ENCODE measurements at regions not wholly inside any gene's neighbourhood (a gene's known extent, or its start where the extent isn't known, plus 50 kb on each side); places are given as distances from the start of the nearest gene placed in this dataset.
"Not testable (repeated sequence)": the region's sequence is repeated elsewhere in the genome, so short reads cannot be mapped to it uniquely, and the experiment has no call there.

DNA sequence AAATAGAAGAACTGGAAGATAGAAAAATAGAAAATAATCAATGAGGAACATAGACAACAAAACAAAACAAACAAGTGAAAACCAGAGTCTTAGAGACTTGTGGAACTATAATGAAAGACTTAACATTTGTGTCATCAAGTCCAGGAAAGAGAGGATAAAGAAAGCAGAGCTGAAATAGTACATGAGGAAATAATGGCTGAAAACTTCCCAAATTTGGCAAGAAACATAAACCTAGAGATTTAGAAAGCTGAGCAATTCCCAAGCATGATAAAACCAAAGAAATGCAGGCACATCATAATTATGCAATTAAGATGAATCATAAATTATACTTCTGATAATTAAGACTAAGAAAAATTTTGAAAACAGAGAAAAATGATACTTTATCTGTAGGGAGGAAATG is 614.5 kb downstream of the ETS1 start:
- no peaks in the 10 kb centered on the region for H3K9me3 ChIP-seq (ENCODE audit: control insufficient read depth in 2 of 2, insufficient read depth in 1 of 2, low read depth in 1 of 2, low read length in 1 of 2)
- H3K4me3 ChIP-seq (ENCODE audit: low read depth in 1 of 2, low read length in 2 of 2), result no peak overlapping the region
- H3K27me3 ChIP-seq (ENCODE audit: control insufficient read depth in 1 of 2, insufficient read depth in 2 of 2, low read length in 2 of 2), result no peaks in the 10 kb centered on the region
- no peaks in the 10 kb centered on the region for H3K4me1 ChIP-seq (ENCODE audit: control insufficient read depth in 2 of 2, insufficient read depth in 2 of 2, low read length in 1 of 2)
- H3K27ac ChIP-seq (ENCODE audit: low read depth in 2 of 2, low read length in 1 of 2), result no peak overlapping the region
- H3K36me3 ChIP-seq (ENCODE audit: control insufficient read depth in 2 of 2, insufficient read depth in 2 of 2, low read length in 1 of 2), result no peaks in the 10 kb centered on the region

- Histone ChIP-seq H3K4me1 (ENCODE audit: control insufficient read depth in 2 of 2, insufficient read depth in 2 of 2, low read length in 1 of 2) (no peaks in the 10 kb centered on the region), H3K9me3 (ENCODE audit: control insufficient read depth in 2 of 2, insufficient read depth in 1 of 2, low read depth in 1 of 2, low read length in 1 of 2) (no peaks in the 10 kb centered on the region), H3K27me3 (ENCODE audit: control insufficient read depth in 1 of 2, insufficient read depth in 2 of 2, low read length in 2 of 2) (no peaks in the 10 kb centered on the region), H3K4me3 (ENCODE audit: low read depth in 1 of 2, low read length in 2 of 2) (no peak overlapping the region), H3K36me3 (ENCODE audit: control insufficient read depth in 2 of 2, insufficient read depth in 2 of 2, low read length in 1 of 2) (no peaks in the 10 kb centered on the region), H3K27ac (ENCODE audit: low read depth in 2 of 2, low read length in 1 of 2) (no peak overlapping the region)
- 88% methylated on average over 5 of the region's 5 CpGs for WGBS, 2 donors
Measured at GRCh38 chr11:127971448-127971847, 615.9 kb downstream of the ETS1 start.

GRCh38 chr11:127966821-127967220 is 620.5 kb downstream of the ETS1 start:
- Histone ChIP-seq H3K9me3 (ENCODE audit: control insufficient read depth in 2 of 2, insufficient read depth in 1 of 2, low read depth in 1 of 2, low read length in 1 of 2) (no peaks in the 10 kb centered on the region), H3K36me3 (ENCODE audit: control insufficient read depth in 2 of 2, insufficient read depth in 2 of 2, low read length in 1 of 2) (no peaks in the 10 kb centered on the region), H3K27me3 (ENCODE audit: control insufficient read depth in 1 of 2, insufficient read depth in 2 of 2, low read length in 2 of 2) (no peaks in the 10 kb centered on the region), H3K27ac (ENCODE audit: low read depth in 2 of 2, low read length in 1 of 2) (no peak overlapping the region), H3K4me3 (ENCODE audit: low read depth in 1 of 2, low read length in 2 of 2) (no peak overlapping the region), H3K4me1 (ENCODE audit: control insufficient read depth in 2 of 2, insufficient read depth in 2 of 2, low read length in 1 of 2) (no peaks in the 10 kb centered on the region)
- 81 to 82% methylated on average over 1 of the region's 1 CpG for WGBS, 2 donors

DNA sequence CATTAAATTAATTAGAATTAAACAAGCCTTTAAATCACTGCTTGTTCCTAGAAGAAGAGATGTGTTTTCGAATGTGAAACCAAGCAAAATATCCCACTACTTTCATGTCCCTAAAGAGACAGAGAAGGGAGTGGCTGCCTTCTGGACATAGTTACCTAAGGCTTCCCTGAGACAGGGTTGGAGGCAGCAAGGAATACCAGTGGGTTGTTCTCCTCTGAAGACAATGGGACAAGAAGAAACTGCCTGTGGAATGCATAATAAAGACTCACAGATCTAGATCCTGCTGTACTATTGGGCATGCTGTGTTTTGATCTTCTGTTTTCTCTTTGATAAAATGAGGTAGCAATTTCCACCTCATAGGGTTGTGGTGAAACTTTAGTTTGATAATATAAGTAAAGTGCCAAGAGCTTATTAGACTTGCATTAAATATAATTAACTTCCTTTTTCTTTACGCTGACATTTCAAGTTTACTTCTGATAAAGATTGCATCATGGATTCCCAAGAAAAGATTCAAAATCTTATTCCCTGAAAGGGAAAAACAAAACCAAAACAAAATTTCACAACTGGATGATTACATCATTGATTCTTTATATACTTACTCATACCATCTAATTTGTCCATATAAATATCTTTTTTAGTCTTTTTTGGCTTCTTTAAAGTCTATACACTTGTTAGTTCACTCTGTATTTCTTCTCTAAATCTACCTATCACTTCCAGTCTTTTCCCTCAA is 621.3 kb downstream of the ETS1 start:
- 65 to 74% methylated on average over 2 of the region's 2 CpGs for WGBS, 2 donors
- Histone ChIP-seq H3K4me1 (ENCODE audit: control insufficient read depth in 2 of 2, insufficient read depth in 2 of 2, low read length in 1 of 2) (no peaks in the 10 kb centered on the region), H3K27ac (ENCODE audit: low read depth in 2 of 2, low read length in 1 of 2) (no peak overlapping the region), H3K9me3 (ENCODE audit: control insufficient read depth in 2 of 2, insufficient read depth in 1 of 2, low read depth in 1 of 2, low read length in 1 of 2) (no peaks in the 10 kb centered on the region), H3K36me3 (ENCODE audit: control insufficient read depth in 2 of 2, insufficient read depth in 2 of 2, low read length in 1 of 2) (no peaks in the 10 kb centered on the region), H3K4me3 (ENCODE audit: low read depth in 1 of 2, low read length in 2 of 2) (no peak overlapping the region), H3K27me3 (ENCODE audit: control insufficient read depth in 1 of 2, insufficient read depth in 2 of 2, low read length in 2 of 2) (no peaks in the 10 kb centered on the region)

GRCh38 chr11:127962416-127962815 is 624.9 kb downstream of the ETS1 start:
- Histone ChIP-seq H3K27ac (ENCODE audit: low read depth in 2 of 2, low read length in 1 of 2) (no peak overlapping the region), H3K9me3 (ENCODE audit: control insufficient read depth in 2 of 2, insufficient read depth in 1 of 2, low read depth in 1 of 2, low read length in 1 of 2) (no peaks in the 10 kb centered on the region), H3K4me3 (ENCODE audit: low read depth in 1 of 2, low read length in 2 of 2) (no peak overlapping the region), H3K36me3 (ENCODE audit: control insufficient read depth in 2 of 2, insufficient read depth in 2 of 2, low read length in 1 of 2) (no peaks in the 10 kb centered on the region), H3K4me1 (ENCODE audit: control insufficient read depth in 2 of 2, insufficient read depth in 2 of 2, low read length in 1 of 2) (no peaks in the 10 kb centered on the region), H3K27me3 (ENCODE audit: control insufficient read depth in 1 of 2, insufficient read depth in 2 of 2, low read length in 2 of 2) (no peaks in the 10 kb centered on the region)
- 91 to 95% methylated on average over 1 of the region's 1 CpG for WGBS, 2 donors

DNA sequence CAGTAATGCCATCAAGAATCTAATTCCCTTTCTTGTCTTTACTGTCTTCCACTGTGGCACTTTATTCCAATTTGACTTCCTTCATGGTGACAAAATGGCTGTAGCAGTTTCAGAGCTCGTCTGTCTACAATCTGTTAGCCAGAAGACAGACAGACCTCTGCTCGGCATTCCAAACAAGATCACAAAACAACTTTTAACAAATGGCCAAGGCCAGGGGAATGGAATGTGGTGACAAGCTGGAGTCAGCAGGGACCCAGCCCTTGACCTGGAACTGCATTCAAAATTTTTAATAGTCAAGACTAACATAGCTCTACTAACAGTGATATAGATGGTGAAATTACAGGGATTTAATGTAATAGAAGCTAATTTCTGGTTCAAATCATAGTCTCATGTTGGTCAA is 637.2 kb downstream of the ETS1 start:
- Histone ChIP-seq H3K27me3 (ENCODE audit: control insufficient read depth in 1 of 2, insufficient read depth in 2 of 2, low read length in 2 of 2) (no peaks in the 10 kb centered on the region), H3K27ac (ENCODE audit: low read depth in 2 of 2, low read length in 1 of 2) (no peak overlapping the region), H3K4me1 (ENCODE audit: control insufficient read depth in 2 of 2, insufficient read depth in 2 of 2, low read length in 1 of 2) (no peaks in the 10 kb centered on the region), H3K9me3 (ENCODE audit: control insufficient read depth in 2 of 2, insufficient read depth in 1 of 2, low read depth in 1 of 2, low read length in 1 of 2) (peaks cover 0 to 2% of the 10 kb centered on the region in 2 donors), H3K36me3 (ENCODE audit: control insufficient read depth in 2 of 2, insufficient read depth in 2 of 2, low read length in 1 of 2) (no peaks in the 10 kb centered on the region), H3K4me3 (ENCODE audit: low read depth in 1 of 2, low read length in 2 of 2) (no peak overlapping the region)
- 45 to 61% methylated on average over 2 of the region's 2 CpGs for WGBS, 2 donors

DNA sequence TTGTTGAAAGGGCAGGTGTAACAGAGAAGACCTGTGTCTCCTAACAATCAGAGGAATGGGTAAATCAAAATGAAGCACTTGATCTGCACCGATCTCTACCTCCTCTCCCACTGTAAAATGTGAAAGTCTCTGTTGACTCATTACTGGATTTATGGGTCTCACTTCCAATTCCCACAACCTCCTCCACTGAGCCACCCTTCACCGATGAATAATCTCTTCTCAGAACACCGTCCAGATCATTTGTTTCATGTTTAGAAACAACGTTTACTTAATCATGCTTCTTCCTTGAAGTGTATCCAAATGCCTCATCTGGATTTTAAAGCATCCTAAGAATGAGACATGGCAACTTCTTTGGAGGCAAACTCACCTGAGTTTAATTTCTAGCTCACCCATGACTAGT is 643.6 kb downstream of the ETS1 start:
- Histone ChIP-seq H3K27ac (ENCODE audit: low read depth in 2 of 2, low read length in 1 of 2) (no peak overlapping the region), H3K9me3 (ENCODE audit: control insufficient read depth in 2 of 2, insufficient read depth in 1 of 2, low read depth in 1 of 2, low read length in 1 of 2) (peaks cover 0 to 2% of the 10 kb centered on the region in 2 donors), H3K36me3 (ENCODE audit: control insufficient read depth in 2 of 2, insufficient read depth in 2 of 2, low read length in 1 of 2) (no peaks in the 10 kb centered on the region), H3K27me3 (ENCODE audit: control insufficient read depth in 1 of 2, insufficient read depth in 2 of 2, low read length in 2 of 2) (no peaks in the 10 kb centered on the region), H3K4me1 (ENCODE audit: control insufficient read depth in 2 of 2, insufficient read depth in 2 of 2, low read length in 1 of 2) (no peaks in the 10 kb centered on the region), H3K4me3 (ENCODE audit: low read depth in 1 of 2, low read length in 2 of 2) (no peak overlapping the region)
- WGBS, 2 donors, result 38 to 44% methylated on average over 4 of the region's 4 CpGs

DNA sequence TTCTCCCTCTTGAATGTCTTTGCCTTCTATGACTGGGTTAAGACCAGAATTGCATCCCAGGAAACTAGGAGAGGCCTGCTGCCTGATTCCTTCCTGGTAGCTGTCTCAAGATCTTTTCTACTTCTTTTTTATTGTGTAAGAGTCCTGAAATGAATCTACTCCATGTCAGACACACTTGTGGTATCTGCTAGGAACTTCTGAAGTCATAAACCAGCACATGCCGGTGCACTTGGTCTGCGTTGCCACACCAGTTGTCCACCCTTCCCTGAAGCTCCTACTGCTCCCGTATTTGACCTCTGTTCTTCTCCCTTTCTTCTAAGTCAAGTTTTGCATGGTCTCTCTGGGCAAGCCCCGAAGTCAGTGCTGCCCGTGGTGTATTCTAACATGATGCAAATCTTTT is 644.2 kb downstream of the ETS1 start:
- 81 to 88% methylated on average over 5 of the region's 5 CpGs for WGBS, 2 donors
- peaks cover 0 to 2% of the 10 kb centered on the region in 2 donors for H3K9me3 ChIP-seq (ENCODE audit: control insufficient read depth in 2 of 2, insufficient read depth in 1 of 2, low read depth in 1 of 2, low read length in 1 of 2)

DNA sequence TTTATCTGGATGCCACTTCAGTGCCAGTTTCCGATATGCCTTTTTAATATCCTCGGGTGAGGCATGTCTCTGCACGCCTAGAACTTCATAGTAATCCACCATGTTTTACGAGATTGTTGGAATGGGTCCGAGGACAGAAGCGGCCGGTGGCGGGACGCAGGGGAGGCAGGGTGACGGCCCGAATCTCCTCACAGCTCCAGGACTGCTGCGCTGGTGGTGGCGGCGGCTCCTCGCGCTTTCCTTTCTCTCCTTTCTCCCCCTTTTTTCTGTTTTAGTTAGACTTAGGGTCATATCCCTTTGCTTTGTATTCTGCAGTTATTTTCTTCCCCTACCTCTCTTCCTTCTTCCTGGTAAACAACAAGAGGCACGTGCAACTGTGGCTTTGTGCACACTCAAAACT is 645.8 kb downstream of the ETS1 start:
- not testable (repeated sequence) for H3K4me3 ChIP-seq (ENCODE audit: low read depth in 1 of 2, low read length in 2 of 2); H3K9me3 ChIP-seq (ENCODE audit: control insufficient read depth in 2 of 2, insufficient read depth in 1 of 2, low read depth in 1 of 2, low read length in 1 of 2); H3K36me3 ChIP-seq (ENCODE audit: control insufficient read depth in 2 of 2, insufficient read depth in 2 of 2, low read length in 1 of 2); H3K27me3 ChIP-seq (ENCODE audit: control insufficient read depth in 1 of 2, insufficient read depth in 2 of 2, low read length in 2 of 2); H3K4me1 ChIP-seq (ENCODE audit: control insufficient read depth in 2 of 2, insufficient read depth in 2 of 2, low read length in 1 of 2); H3K27ac ChIP-seq (ENCODE audit: low read depth in 2 of 2, low read length in 1 of 2)
- 92% methylated on average over 17 of the region's 17 CpGs for WGBS, 2 donors

More for the DNA sequence above, 644.2 kb downstream of the ETS1 start:
- H3K4me3 ChIP-seq (ENCODE audit: low read depth in 1 of 2, low read length in 2 of 2), result no peak overlapping the region
- no peaks in the 10 kb centered on the region for H3K4me1 ChIP-seq (ENCODE audit: control insufficient read depth in 2 of 2, insufficient read depth in 2 of 2, low read length in 1 of 2)
- H3K27ac ChIP-seq (ENCODE audit: low read depth in 2 of 2, low read length in 1 of 2), result no peak overlapping the region
- no peaks in the 10 kb centered on the region for H3K36me3 ChIP-seq (ENCODE audit: control insufficient read depth in 2 of 2, insufficient read depth in 2 of 2, low read length in 1 of 2)
- H3K27me3 ChIP-seq (ENCODE audit: control insufficient read depth in 1 of 2, insufficient read depth in 2 of 2, low read length in 2 of 2), result no peaks in the 10 kb centered on the region

- no peaks in the 10 kb centered on the region for H3K36me3 ChIP-seq (ENCODE audit: control insufficient read depth in 2 of 2, insufficient read depth in 2 of 2, low read length in 1 of 2)
- no peaks in the 10 kb centered on the region for H3K27me3 ChIP-seq (ENCODE audit: control insufficient read depth in 1 of 2, insufficient read depth in 2 of 2, low read length in 2 of 2)
- 70 to 78% methylated on average over 3 of the region's 3 CpGs for WGBS, 2 donors
- no peak overlapping the region for H3K4me3 ChIP-seq (ENCODE audit: low read depth in 1 of 2, low read length in 2 of 2)
- no peaks in the 10 kb centered on the region for H3K4me1 ChIP-seq (ENCODE audit: control insufficient read depth in 2 of 2, insufficient read depth in 2 of 2, low read length in 1 of 2)
- no peaks in the 10 kb centered on the region for H3K9me3 ChIP-seq (ENCODE audit: control insufficient read depth in 2 of 2, insufficient read depth in 1 of 2, low read depth in 1 of 2, low read length in 1 of 2)
- H3K27ac ChIP-seq (ENCODE audit: low read depth in 2 of 2, low read length in 1 of 2), result no peak overlapping the region
Measured at GRCh38 chr11:127939000-127939399, 648.4 kb downstream of the ETS1 start.

All from esophagus (tissue), 2 donors.